OCI-LY7 (cell line): ENCODE measurements at regions not wholly inside any gene's neighbourhood (a gene's known extent, or its start where the extent isn't known, plus 50 kb on each side); places are given as distances from the start of the nearest gene placed in this dataset.
"Not testable (repeated sequence)": the region's sequence is repeated elsewhere in the genome, so short reads cannot be mapped to it uniquely, and the experiment has no call there.

Source experiments
- EZH2phosphoT487 ChIP-seq: fragments of 200-600 bp; sonication (generic); IDR thresholded peaks from 2 replicates; pipeline ENCODE4 v1.6.1; 2018; ENCODE audit warnings: low read depth, borderline replicate concordance, mild to moderate bottlenecking, mixed run types, antibody characterized with exemption, low read length, moderate library complexity, mixed read lengths
- TF ChIP-seq, protein P1 (sequence below): fragments of 200-600 bp; sonication (generic); conservative IDR thresholded peaks from 2 replicates; pipeline ENCODE4 v1.5.1; 2014; ENCODE audit warnings: mild to moderate bottlenecking, antibody characterized with exemption, low read length, moderate library complexity, mixed read lengths

- TF ChIP-seq, protein P1, sequence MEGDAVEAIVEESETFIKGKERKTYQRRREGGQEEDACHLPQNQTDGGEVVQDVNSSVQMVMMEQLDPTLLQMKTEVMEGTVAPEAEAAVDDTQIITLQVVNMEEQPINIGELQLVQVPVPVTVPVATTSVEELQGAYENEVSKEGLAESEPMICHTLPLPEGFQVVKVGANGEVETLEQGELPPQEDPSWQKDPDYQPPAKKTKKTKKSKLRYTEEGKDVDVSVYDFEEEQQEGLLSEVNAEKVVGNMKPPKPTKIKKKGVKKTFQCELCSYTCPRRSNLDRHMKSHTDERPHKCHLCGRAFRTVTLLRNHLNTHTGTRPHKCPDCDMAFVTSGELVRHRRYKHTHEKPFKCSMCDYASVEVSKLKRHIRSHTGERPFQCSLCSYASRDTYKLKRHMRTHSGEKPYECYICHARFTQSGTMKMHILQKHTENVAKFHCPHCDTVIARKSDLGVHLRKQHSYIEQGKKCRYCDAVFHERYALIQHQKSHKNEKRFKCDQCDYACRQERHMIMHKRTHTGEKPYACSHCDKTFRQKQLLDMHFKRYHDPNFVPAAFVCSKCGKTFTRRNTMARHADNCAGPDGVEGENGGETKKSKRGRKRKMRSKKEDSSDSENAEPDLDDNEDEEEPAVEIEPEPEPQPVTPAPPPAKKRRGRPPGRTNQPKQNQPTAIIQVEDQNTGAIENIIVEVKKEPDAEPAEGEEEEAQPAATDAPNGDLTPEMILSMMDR: not testable (repeated sequence)
- TF ChIP-seq EZH2phosphoT487: not testable (repeated sequence)
Measured at GRCh38 chr5:130897537-130898195, 267.4 kb downstream of the HINT1 start.
